ENCODE measurements at regions not wholly inside any gene's neighbourhood (a gene's known extent, or its start where the extent isn't known, plus 50 kb on each side); places are given as distances from the start of the nearest gene placed in this dataset.

DNA sequence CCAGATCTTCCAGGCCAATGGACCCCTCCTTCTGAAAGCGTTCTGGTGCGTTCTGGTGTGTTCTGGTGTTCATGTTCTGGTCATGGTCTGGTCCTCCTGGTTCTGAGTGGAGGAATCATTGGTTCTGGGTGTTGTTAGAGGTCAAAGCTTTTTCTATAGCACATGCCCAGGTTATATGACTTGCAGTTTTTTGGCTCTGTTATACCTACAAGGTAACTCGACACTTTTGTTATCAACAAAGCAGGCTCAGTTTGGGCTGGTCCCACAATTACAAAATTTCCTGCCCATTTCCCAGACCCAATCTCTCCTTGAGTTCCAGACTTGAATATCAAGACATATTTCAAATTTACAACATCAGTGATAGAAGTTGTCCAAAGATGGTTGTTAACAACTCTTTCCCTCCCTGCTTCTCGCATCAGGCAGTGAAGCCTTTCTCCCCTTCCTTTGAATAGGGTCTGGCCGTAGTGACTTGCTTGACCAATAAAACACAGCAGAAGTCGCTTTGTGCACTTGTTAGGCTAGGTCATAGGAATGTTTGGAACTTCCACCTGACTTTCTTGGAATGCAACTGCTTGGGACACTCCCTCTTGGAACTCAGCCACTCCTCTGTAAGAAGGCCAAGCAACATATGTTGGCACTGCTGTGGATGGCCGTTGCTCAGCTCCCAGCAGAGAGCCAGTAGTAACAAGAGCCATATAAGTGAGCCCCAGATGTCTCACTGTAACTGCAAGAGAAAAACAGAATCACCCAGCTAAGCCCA lies 83.1 kb upstream of the STEAP1B start:
- no peak for DNase-seq (ENCODE audit: extremely low read depth, insufficient read length)
- H3K27me3 ChIP-seq (replicated peaks; ENCODE audit: control insufficient read depth, insufficient read depth, low read length), result no peaks in the 10 kb centered on the region
- no peak for TF ChIP-seq CTCF (IDR thresholded peaks at IDR 0.05; ENCODE audit: insufficient read depth, low read length, poor library complexity, severe bottlenecking)
- H3K36me3 ChIP-seq (ENCODE audit: control insufficient read depth, insufficient read depth, low read length), result no peaks in the 10 kb centered on the region
- H3K4me3 ChIP-seq (replicated peaks; ENCODE audit: low read depth, low read length), result no peak overlapping the region

DNA sequence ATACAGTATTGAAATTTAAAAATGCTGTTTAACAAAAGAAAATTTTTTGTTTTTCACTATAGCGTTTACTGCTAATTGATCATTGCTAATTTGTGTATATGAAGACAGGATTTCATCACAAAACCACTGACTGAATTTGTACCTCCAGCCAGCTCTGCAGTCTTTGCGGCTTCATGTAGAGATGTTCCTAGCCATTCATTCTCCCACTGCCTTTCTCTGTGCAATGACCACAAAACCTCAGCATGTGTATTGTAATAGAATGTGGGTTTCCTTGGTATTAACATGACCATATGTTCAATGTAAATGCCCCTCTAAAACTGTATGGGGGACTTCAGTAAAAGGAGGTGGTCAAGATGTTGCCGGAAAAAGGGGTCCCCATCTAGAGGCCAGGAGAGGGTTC lies 81.1 kb upstream of the STEAP1B start:
- no peak for DNase-seq (ENCODE audit: extremely low read depth, insufficient read length)
- Histone ChIP-seq H3K36me3 (ENCODE audit: control insufficient read depth, insufficient read depth, low read length) (no peaks in the 10 kb centered on the region), H3K4me3 (replicated peaks; ENCODE audit: low read depth, low read length) (no peak overlapping the region), H3K27me3 (replicated peaks; ENCODE audit: control insufficient read depth, insufficient read depth, low read length) (no peaks in the 10 kb centered on the region)
- TF ChIP-seq CTCF (IDR thresholded peaks at IDR 0.05; ENCODE audit: insufficient read depth, low read length, poor library complexity, severe bottlenecking), result no peak

GRCh38 chr7:22579961-22580360 lies 80.0 kb upstream of the STEAP1B start:
- Histone ChIP-seq H3K36me3 (ENCODE audit: control insufficient read depth, insufficient read depth, low read length) (no peaks in the 10 kb centered on the region), H3K27me3 (replicated peaks; ENCODE audit: control insufficient read depth, insufficient read depth, low read length) (0 out of 2 replicates have a peak, but pooled peaks cover 2% of the 10 kb centered on the region), H3K4me3 (replicated peaks; ENCODE audit: low read depth, low read length) (no peak overlapping the region)
- DNase-seq (ENCODE audit: extremely low read depth, insufficient read length), result no peak
- no peak for TF ChIP-seq CTCF (IDR thresholded peaks at IDR 0.05; ENCODE audit: insufficient read depth, low read length, poor library complexity, severe bottlenecking)

DNA sequence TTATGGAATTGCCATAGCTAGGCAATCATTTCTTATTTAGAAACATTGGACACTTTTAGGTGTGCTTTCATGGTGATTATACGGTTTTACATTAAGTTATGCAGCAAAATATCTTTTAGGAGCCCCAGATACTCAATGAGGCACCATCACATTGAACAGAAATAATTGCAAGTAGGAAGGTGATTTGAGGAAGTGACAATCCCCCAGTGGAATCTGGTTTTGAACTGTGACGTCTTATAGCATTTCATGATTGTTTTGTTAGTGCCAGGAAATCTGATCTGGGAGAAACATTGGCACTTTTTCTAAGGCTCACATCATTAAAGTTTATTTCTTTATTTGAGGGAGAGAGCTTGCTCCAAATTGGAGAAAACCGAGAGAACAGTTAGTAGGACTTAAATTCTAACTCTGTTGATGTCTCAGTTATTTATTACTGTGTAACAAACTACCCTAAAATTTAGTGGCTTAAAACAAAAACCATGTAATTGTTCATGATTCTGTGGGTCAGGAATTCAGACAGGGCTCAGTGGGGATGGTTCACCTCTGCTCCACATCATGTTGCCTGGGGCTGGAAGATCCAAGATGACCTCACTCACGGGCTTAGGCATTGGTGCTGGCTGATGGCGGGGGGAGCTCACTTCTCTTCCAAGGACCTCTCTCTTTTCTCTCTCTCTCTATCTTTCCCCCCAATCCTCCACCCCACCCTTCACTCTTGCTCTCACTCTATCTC lies 78.2 kb upstream of the STEAP1B start:
- no peaks in the 10 kb centered on the region for H3K36me3 ChIP-seq (ENCODE audit: control insufficient read depth, insufficient read depth, low read length)
- H3K27me3 ChIP-seq (replicated peaks; ENCODE audit: control insufficient read depth, insufficient read depth, low read length), result 0 out of 2 replicates have a peak, but pooled peaks cover 2% of the 10 kb centered on the region
- TF ChIP-seq CTCF (IDR thresholded peaks at IDR 0.05; ENCODE audit: insufficient read depth, low read length, poor library complexity, severe bottlenecking), result no peak
- H3K4me3 ChIP-seq (replicated peaks; ENCODE audit: low read depth, low read length), result no peak overlapping the region
- no peak for DNase-seq (ENCODE audit: extremely low read depth, insufficient read length)

DNA sequence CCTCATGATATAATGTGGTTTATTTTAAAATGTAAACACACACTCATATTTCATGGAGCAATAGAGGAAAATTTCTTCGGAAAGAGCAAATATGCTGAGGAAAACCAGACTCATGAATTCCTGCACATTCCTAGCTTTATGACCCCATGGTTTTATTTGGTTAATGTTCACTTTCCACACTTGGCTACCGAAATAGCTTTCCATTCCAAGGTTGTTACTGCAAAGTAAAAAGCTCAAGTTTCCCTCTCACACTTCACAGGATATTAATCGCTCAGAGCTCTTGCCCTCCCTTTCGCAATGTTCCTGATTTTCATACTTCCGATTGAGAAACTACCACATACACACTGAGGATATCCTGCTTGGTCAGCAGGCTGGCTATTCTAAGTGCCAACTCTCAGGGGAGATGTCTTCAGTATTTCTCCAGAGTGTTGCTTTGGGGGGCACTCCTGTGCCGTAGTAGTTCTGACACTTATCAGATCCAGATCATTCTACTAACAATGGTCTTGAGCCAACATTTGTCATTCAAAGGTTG lies 77.5 kb upstream of the STEAP1B start:
- no peak for TF ChIP-seq CTCF (IDR thresholded peaks at IDR 0.05; ENCODE audit: insufficient read depth, low read length, poor library complexity, severe bottlenecking)
- DNase-seq (ENCODE audit: extremely low read depth, insufficient read length), result no peak
- Histone ChIP-seq H3K27me3 (replicated peaks; ENCODE audit: control insufficient read depth, insufficient read depth, low read length) (0 out of 2 replicates have a peak, but pooled peaks cover 2% of the 10 kb centered on the region), H3K36me3 (ENCODE audit: control insufficient read depth, insufficient read depth, low read length) (no peaks in the 10 kb centered on the region), H3K4me3 (replicated peaks; ENCODE audit: low read depth, low read length) (no peak overlapping the region)
